Spleen (tissue), 11 donors: ENCODE measurements at regions not wholly inside any gene's neighbourhood (a gene's known extent, or its start where the extent isn't known, plus 50 kb on each side); places are given as distances from the start of the nearest gene placed in this dataset.

ENCODE experiments used
- DNase-seq: peaks from one replicate; pipeline ENCODE4 v3.0.0-alpha.2; 2020
- H3K27ac ChIP-seq, 8 donors: fragments of 200-600 bp; sonication (generic) in 7 of 8; 1 replicate in 4 of 8; 2 replicates in 4 of 8; pipeline versions ENCODE4 v1.5.0 to v1.8.0; 2016 to 2021; ENCODE audit warnings: inconsistent platforms in 4 of 8, mild to moderate bottlenecking in 4 of 8, moderate library complexity in 1 of 8
- H3K27me3 ChIP-seq, 7 donors: fragments of 200-600 bp; sonication (generic) in 6 of 7; replicated peaks in 1 of 7; 1 replicate in 4 of 7; 2 replicates in 3 of 7; pipeline versions ENCODE4 v1.5.0 to v1.8.0; 2016 to 2021; ENCODE audit warnings: inconsistent platforms in 3 of 7, mild to moderate bottlenecking in 1 of 7
- H3K36me3 ChIP-seq, 6 donors: fragments of 200-600 bp; sonication (generic) in 5 of 6; 1 replicate in 4 of 6; 2 replicates in 2 of 6; pipeline versions ENCODE4 v1.5.0 to v1.8.0; 2016 to 2021; ENCODE audit warnings: inconsistent platforms in 2 of 6
- H3K4me1 ChIP-seq, 6 donors: fragments of 200-600 bp; sonication (generic) in 5 of 6; 1 replicate in 3 of 6; 2 replicates in 3 of 6; pipeline versions ENCODE4 v1.5.0 to v1.8.0; 2016 to 2021; ENCODE audit warnings: inconsistent platforms in 3 of 6
- H3K4me3 ChIP-seq, 8 donors: fragments of 200-600 bp; sonication (generic) in 7 of 8; 1 replicate in 4 of 8; 2 replicates in 4 of 8; pipeline versions ENCODE4 v1.5.0 to v1.8.0; 2016 to 2021; ENCODE audit warnings: inconsistent platforms in 4 of 8, mild to moderate bottlenecking in 4 of 8, moderate library complexity in 2 of 8
- H3K9me3 ChIP-seq, 8 donors: fragments of 200-600 bp; sonication (generic) in 7 of 8; 1 replicate in 4 of 8; 2 replicates in 4 of 8; pipeline versions ENCODE4 v1.5.0 to v1.8.0; 2016 to 2021; ENCODE audit warnings: inconsistent platforms in 4 of 8
- CTCF ChIP-seq, 11 experiments: fragments of 200-600 bp in 7 of 11; fragments of 450-650 bp in 4 of 11; sonication (generic) in 4 of 11; IDR thresholded peaks in 8 of 11; conservative IDR thresholded peaks in 3 of 11; 1 replicate in 7 of 11; 2 replicates in 4 of 11; pipeline versions ENCODE4 v1.4.0 to v1.8.0; 2016 to 2021; ENCODE audit warnings: antibody characterized with exemption in 11 of 11, inconsistent platforms in 4 of 11, mild to moderate bottlenecking in 1 of 11
- POLR2A ChIP-seq, 3 donors: fragments of 450-650 bp; IDR thresholded peaks; one replicate each; pipeline ENCODE4 v1.5.1; 2017; ENCODE audit warnings: antibody characterized with exemption in 3 of 3, mild to moderate bottlenecking in 1 of 3
- POLR2AphosphoS5 ChIP-seq, 3 donors: sonication (generic); formaldehyde crosslinking; IDR thresholded peaks; one replicate each; pipeline ENCODE4 v1.5.1; 2017; ENCODE audit warnings: antibody characterized with exemption in 3 of 3
- WGBS, 5 donors: extraction: QIAGEN DNeasy Blood & Tissue Kit in 3 of 5; methylation state at CpG; one replicate each; pipeline versions ENCODE4 v1.1.5 to v1.1.7; 2013 to 2018; 5-methylcytosine and 5-hydroxymethylcytosine counted together
- intact Hi-C: fragments of 100-400 bp; cut with DNase I; formaldehyde crosslinking; loops from one replicate; pipeline ENCODE4 v1.15.0; 2023; ENCODE audit warnings: low total_unique reads
- donor health status: healthy with polysubstance abuse.
- donor health status: DM: no; HTN: no; CAD: no; lungs with moderate emphysema.
- donor health status: DM: no; HTN: no; CAD: no.
- donor health status: Bipolar disorder and iron deficiency.
- donor health status: healthy.
- donor health status: DM: no; HTN: no; CAD: no.
- donor health status: DM: yes; HTN: yes; CAD: no.

- no peaks in the 10 kb centered on the region for H3K27me3 ChIP-seq
- H3K36me3 ChIP-seq, result no peaks in the 10 kb centered on the region
- no peak overlapping the region for H3K4me3 ChIP-seq
- TF ChIP-seq POLR2A (IDR thresholded peaks at IDR 0.05) (no peak), POLR2AphosphoS5 (IDR thresholded peaks at IDR 0.05) (peak in 1 of 3 donors; percentile 75), CTCF (IDR thresholded peaks at IDR 0.05 in 8 of 11, conservative IDR thresholded peaks at IDR 0.05 in 3 of 11) (peak in 4 of 11 experiments; percentile 21 to 46 (median 40))
- peaks cover 0 to 44% (median 25%) of the 10 kb centered on the region in 6 donors for H3K4me1 ChIP-seq
- 12 to 20% (median 17%) methylated on average over 4 of the region's 4 CpGs for WGBS, 5 donors
- no peaks in the 10 kb centered on the region for H3K9me3 ChIP-seq
- intact Hi-C loops, result no loop called here
- H3K27ac ChIP-seq, result peak overlapping the region; percentile 51 to 82 (median 72)
- DNase-seq, result no peak
Measured at GRCh38 chr2:217360781-217361482, 501.1 kb upstream of the TNP1 start.

- H3K4me3 ChIP-seq, result no peak overlapping the region
- H3K36me3 ChIP-seq, result no peaks in the 10 kb centered on the region
- 65 to 84% (median 74%) methylated on average over 2 of the region's 2 CpGs for WGBS, 5 donors
- no peak for DNase-seq
- no peaks in the 10 kb centered on the region for H3K9me3 ChIP-seq
- intact Hi-C loops, result no loop called here
- peaks cover 0 to 44% (median 25%) of the 10 kb centered on the region in 6 donors for H3K4me1 ChIP-seq
- H3K27me3 ChIP-seq, result no peaks in the 10 kb centered on the region
- no peak for TF ChIP-seq CTCF (IDR thresholded peaks at IDR 0.05 in 8 of 11, conservative IDR thresholded peaks at IDR 0.05 in 3 of 11)
- no peak for TF ChIP-seq POLR2AphosphoS5 (IDR thresholded peaks at IDR 0.05)
- TF ChIP-seq POLR2A (IDR thresholded peaks at IDR 0.05), result no peak
- peak overlapping the region in 7 of 8 donors; percentile 66 to 82 (median 75) for H3K27ac ChIP-seq
Measured at GRCh38 chr2:217360111-217360510, 500.2 kb upstream of the TNP1 start.

DNA sequence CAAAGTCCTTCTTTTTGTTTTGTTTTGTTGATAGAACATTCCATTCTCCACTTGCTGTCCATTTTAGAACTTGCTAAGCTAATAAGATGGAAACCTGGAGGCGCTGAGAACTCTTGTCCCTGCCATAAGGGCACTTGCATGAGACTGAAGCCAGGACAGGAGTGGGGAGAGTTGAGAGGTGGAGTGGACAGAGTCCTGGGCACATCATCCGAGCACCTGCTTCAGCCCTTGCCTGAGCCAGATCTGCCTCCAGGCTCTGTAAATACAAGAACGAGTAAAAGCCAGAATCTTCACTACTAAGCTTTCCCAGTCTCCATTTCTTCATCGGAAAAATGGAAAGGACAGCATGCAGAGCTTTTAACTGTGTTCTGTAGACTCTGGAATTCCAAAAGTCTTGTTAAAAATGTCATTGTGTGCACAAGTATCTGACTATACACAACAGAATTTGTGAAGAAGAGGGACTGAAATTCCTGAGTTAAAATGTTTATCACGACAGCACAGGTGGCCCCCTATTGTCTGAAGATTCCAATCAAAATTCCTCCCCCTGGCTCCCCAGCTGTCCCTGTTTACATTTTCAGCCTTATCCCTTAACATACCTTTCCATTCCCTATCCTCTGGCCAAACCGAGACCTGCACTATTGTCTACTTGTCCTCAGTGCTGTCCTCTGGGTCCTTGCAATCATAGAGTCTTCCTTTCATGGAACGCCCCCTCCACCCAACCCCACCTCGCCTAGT lies 498.2 kb upstream of the TNP1 start:
- DNase-seq, result no peak
- H3K27me3 ChIP-seq, result no peaks in the 10 kb centered on the region
- 87 to 93% (median 90%) methylated on average over 8 of the region's 8 CpGs for WGBS, 5 donors
- H3K9me3 ChIP-seq, result no peaks in the 10 kb centered on the region
- intact Hi-C loops, result no loop called here
- no peak overlapping the region for H3K27ac ChIP-seq
- H3K36me3 ChIP-seq, result no peaks in the 10 kb centered on the region
- peaks cover 0 to 43% (median 21%) of the 10 kb centered on the region in 6 donors for H3K4me1 ChIP-seq
- TF ChIP-seq POLR2AphosphoS5 (IDR thresholded peaks at IDR 0.05) (no peak), CTCF (IDR thresholded peaks at IDR 0.05 in 8 of 11, conservative IDR thresholded peaks at IDR 0.05 in 3 of 11) (no peak), POLR2A (IDR thresholded peaks at IDR 0.05) (no peak)
- H3K4me3 ChIP-seq, result no peak overlapping the region

GRCh38 chr2:217356781-217357180 lies 496.9 kb upstream of the TNP1 start:
- no peaks in the 10 kb centered on the region for H3K36me3 ChIP-seq
- WGBS, 5 donors, result 71 to 88% (median 77%) methylated on average over 7 of the region's 7 CpGs
- no peaks in the 10 kb centered on the region for H3K9me3 ChIP-seq
- no peaks in the 10 kb centered on the region for H3K27me3 ChIP-seq
- H3K27ac ChIP-seq, result peak overlapping the region in 6 of 8 donors; percentile 9 to 54 (median 16)
- DNase-seq, result no peak
- H3K4me3 ChIP-seq, result no peak overlapping the region
- peaks cover 0 to 30% (median 15%) of the 10 kb centered on the region in 6 donors for H3K4me1 ChIP-seq
- intact Hi-C loops, result no loop called here
- TF ChIP-seq POLR2A (IDR thresholded peaks at IDR 0.05) (no peak), POLR2AphosphoS5 (IDR thresholded peaks at IDR 0.05) (no peak), CTCF (IDR thresholded peaks at IDR 0.05 in 8 of 11, conservative IDR thresholded peaks at IDR 0.05 in 3 of 11) (no peak)
